Kidney glomerular epithelial cell (primary cell): ENCODE measurements at regions not wholly inside any gene's neighbourhood (a gene's known extent, or its start where the extent isn't known, plus 50 kb on each side); places are given as distances from the start of the nearest gene placed in this dataset.
"Not testable (repeated sequence)": the region's sequence is repeated elsewhere in the genome, so short reads cannot be mapped to it uniquely, and the experiment has no call there.

ENCODE experiments used
- DNase-seq: peaks from one replicate; lab custom pipeline; 2025; lab: John Stamatoyannopoulos, UW

GRCh38 chrY:12212394-12212793, 488.6 kb upstream of the USP9Y start:
- DNase-seq = no peak

GRCh38 chrY:12215564-12216022, 485.4 kb upstream of the USP9Y start:
- no peak for DNase-seq

GRCh38 chrY:12230921-12231320, 470.1 kb upstream of the USP9Y start:
- no peak for DNase-seq

- DNase-seq = no peak
Observed at GRCh38 chrY:12236399-12236798, 464.6 kb upstream of the USP9Y start.

- DNase-seq = not testable (repeated sequence)
Observed at GRCh38 chrY:12240326-12240725, 460.7 kb upstream of the USP9Y start.

- DNase-seq = no peak
Observed at GRCh38 chrY:12244146-12244545, 456.9 kb upstream of the USP9Y start.

- no peak for DNase-seq
Observed at GRCh38 chrY:12253756-12254155, 447.3 kb upstream of the USP9Y start.

GRCh38 chrY:12271162-12271561, 429.9 kb upstream of the USP9Y start:
- no peak for DNase-seq

GRCh38 chrY:12285608-12286007, 415.4 kb upstream of the USP9Y start:
- no peak for DNase-seq

GRCh38 chrY:12288919-12289318, 412.1 kb upstream of the USP9Y start:
- DNase-seq = no peak

- no peak for DNase-seq
Observed at GRCh38 chrY:12289415-12289814, 411.6 kb upstream of the USP9Y start.

GRCh38 chrY:12292542-12292941, 408.5 kb upstream of the USP9Y start:
- no peak for DNase-seq

- DNase-seq = no peak
Observed at GRCh38 chrY:12296460-12296859, 404.6 kb upstream of the USP9Y start.

GRCh38 chrY:12299796-12300195, 401.2 kb upstream of the USP9Y start:
- DNase-seq = not testable (repeated sequence)

- no peak for DNase-seq
Observed at GRCh38 chrY:12303464-12303863, 397.6 kb upstream of the USP9Y start.

GRCh38 chrY:12305456-12305855, 395.6 kb upstream of the USP9Y start:
- DNase-seq = no peak

- DNase-seq = no peak
Observed at GRCh38 chrY:12309212-12309611, 391.8 kb upstream of the USP9Y start.

- no peak for DNase-seq
Observed at GRCh38 chrY:12310832-12311231, 390.2 kb upstream of the USP9Y start.

GRCh38 chrY:12327751-12328150, 373.3 kb upstream of the USP9Y start:
- no peak for DNase-seq

GRCh38 chrY:12331917-12332316, 369.1 kb upstream of the USP9Y start:
- DNase-seq = not testable (repeated sequence)

- DNase-seq = no peak
Observed at GRCh38 chrY:12343211-12343610, 357.8 kb upstream of the USP9Y start.

- no peak for DNase-seq
Observed at GRCh38 chrY:12348181-12348580, 352.9 kb upstream of the USP9Y start.

GRCh38 chrY:12357204-12357603, 343.8 kb upstream of the USP9Y start:
- no peak for DNase-seq

GRCh38 chrY:12357655-12358054, 343.4 kb upstream of the USP9Y start:
- no peak for DNase-seq

- no peak for DNase-seq
Observed at GRCh38 chrY:12358337-12358736, 342.7 kb upstream of the USP9Y start.
